ENCODE measurements at regions not wholly inside any gene's neighbourhood (a gene's known extent, or its start where the extent isn't known, plus 50 kb on each side); places are given as distances from the start of the nearest gene placed in this dataset.

GRCh38 chr7:41588341-41588740, 114.5 kb downstream of the INHBA start:
- Mint-ChIP-seq H3K27ac (no peak overlapping the region), H3K36me3 (no peaks in the 10 kb centered on the region), H3K4me1 (no peaks in the 10 kb centered on the region), H3K9me3 (no peaks in the 10 kb centered on the region), H3K27me3 (no peaks in the 10 kb centered on the region), H3K4me3 (no peak overlapping the region)

- Mint-ChIP-seq H3K27me3 (no peaks in the 10 kb centered on the region), H3K4me1 (no peaks in the 10 kb centered on the region), H3K36me3 (no peaks in the 10 kb centered on the region), H3K9me3 (no peaks in the 10 kb centered on the region), H3K4me3 (no peak overlapping the region), H3K27ac (no peak overlapping the region)
These were observed 115.8 kb downstream of the INHBA start for GRCh38 chr7:41586931-41587640.

GRCh38 chr7:41584746-41585145, 118.1 kb downstream of the INHBA start:
- Mint-ChIP-seq H3K4me1 (no peaks in the 10 kb centered on the region), H3K27ac (no peak overlapping the region), H3K36me3 (no peaks in the 10 kb centered on the region), H3K4me3 (no peak overlapping the region), H3K9me3 (no peaks in the 10 kb centered on the region), H3K27me3 (no peaks in the 10 kb centered on the region)

DNA sequence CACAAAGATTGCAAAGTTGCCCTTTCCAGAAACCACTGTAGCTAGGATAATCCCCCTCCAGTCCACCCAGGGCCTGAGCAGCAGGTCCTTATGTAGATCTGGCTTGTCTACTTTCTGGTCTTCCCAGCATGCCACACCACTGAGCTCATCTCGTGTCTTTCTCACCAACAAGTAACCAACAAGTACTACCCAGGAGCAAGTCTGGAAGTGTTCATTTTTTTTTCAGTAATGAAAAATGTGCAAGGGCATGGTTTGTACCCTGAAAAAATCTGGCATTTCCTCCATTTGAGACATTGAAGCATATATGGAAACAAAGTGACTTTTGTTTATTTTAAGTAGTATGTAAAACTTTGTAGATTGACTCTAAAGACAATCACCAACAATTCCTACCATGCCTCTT, 120.8 kb downstream of the INHBA start:
- Mint-ChIP-seq H3K4me1 (no peaks in the 10 kb centered on the region), H3K27me3 (no peaks in the 10 kb centered on the region), H3K36me3 (no peaks in the 10 kb centered on the region), H3K27ac (no peak overlapping the region), H3K9me3 (peaks cover 5% of the 10 kb centered on the region), H3K4me3 (no peak overlapping the region)

GRCh38 chr7:41581041-41581440, 121.8 kb downstream of the INHBA start:
- Mint-ChIP-seq H3K27me3 (no peaks in the 10 kb centered on the region), H3K9me3 (peaks cover 5% of the 10 kb centered on the region)

DNA sequence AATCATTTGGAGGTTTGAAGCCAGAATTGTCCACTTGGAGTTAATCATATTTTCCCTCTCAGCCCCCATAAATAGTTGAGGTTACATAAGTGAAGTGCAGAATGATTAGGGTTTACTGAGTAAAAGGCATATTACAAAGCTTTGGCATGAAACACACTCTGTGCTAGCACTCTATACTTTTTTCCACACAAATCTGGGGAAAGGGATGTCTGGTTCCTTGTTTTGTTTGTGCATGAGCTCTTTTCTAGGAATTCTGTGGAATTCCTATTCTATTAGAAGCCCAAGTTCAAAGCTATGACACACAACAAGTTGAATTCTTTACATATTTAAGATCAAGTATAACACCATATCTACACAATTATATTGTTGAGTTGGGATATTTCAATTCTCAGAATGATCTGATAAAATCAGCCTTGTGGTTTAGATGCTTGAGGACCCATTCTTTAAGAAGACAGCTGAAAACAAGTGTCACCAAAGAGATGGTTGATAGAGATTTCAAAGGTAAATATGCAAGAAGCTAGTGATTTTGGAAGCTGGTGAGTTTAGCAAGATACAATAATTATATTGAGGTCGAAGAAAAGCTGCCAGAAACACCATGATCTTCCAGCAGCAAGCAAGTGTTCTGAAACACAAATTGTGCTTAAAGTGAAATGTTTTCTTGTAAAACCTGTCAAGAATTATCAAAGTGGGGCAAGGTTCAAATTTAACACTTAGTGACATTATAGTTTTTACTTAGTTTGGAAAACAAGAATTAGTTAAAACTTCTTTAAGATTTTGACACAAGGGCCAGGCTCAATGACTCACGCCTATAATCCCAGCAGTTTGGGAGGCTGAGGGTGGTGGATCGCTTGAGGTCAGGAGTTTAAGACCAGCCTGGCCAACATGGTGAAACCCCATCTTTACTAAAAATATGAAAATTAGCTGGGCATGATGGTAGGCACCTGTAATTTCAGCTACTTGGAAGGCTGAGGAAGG, 122.6 kb downstream of the INHBA start:
- no peak overlapping the region for H3K27ac Mint-ChIP-seq
- H3K4me3 Mint-ChIP-seq = no peak overlapping the region
- H3K4me1 Mint-ChIP-seq = no peaks in the 10 kb centered on the region
- H3K27me3 Mint-ChIP-seq = no peaks in the 10 kb centered on the region
- H3K9me3 Mint-ChIP-seq = peaks cover 5% of the 10 kb centered on the region
- H3K36me3 Mint-ChIP-seq = no peaks in the 10 kb centered on the region

More at GRCh38 chr7:41581041-41581440, 121.8 kb downstream of the INHBA start:
- H3K4me3 Mint-ChIP-seq = no peak overlapping the region
- H3K36me3 Mint-ChIP-seq = no peaks in the 10 kb centered on the region
- no peak overlapping the region for H3K27ac Mint-ChIP-seq
- H3K4me1 Mint-ChIP-seq = no peaks in the 10 kb centered on the region

DNA sequence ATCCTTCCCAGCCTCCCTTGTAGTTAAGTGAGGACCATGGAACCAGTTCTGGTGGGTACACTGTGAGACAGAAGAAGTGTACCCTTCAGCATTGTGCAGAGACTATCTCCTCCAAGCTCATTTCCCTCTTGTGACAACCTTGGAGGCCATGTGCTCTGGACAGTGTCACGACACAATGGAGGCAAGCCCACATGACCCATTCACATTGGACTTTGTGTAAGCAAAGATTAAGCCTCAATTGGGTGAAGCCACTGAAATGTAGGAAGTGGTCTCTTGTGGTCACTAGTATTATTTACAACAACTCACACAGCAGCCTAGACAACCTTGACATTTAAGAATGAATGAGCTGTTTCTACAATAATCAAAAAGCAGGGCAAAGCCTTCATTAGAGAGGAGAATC, 124.2 kb downstream of the INHBA start:
- no peaks in the 10 kb centered on the region for H3K4me1 Mint-ChIP-seq
- H3K9me3 Mint-ChIP-seq = peaks cover 5% of the 10 kb centered on the region
- H3K36me3 Mint-ChIP-seq = no peaks in the 10 kb centered on the region
- no peak overlapping the region for H3K4me3 Mint-ChIP-seq
- no peak overlapping the region for H3K27ac Mint-ChIP-seq
- no peaks in the 10 kb centered on the region for H3K27me3 Mint-ChIP-seq

DNA sequence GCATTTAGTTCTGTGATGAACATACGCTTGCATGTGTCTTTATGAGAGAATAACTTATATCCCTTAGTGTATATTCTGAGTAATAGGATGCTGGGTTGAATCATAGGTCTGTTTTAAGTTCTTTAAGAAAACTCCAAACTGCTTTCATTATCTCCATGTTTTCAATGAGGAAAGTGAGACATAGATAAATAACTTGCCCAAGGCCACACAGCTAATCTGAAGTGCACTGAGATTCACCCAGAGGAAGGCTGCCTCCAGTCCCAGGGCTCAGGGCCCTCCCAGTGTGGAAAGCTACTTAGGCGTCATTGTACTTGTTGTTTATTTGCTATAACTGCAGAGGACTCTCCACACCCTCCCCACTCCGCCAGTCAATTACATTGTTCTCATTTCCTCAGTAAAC, 126.7 kb downstream of the INHBA start:
- Mint-ChIP-seq H3K27ac (no peak overlapping the region), H3K36me3 (no peaks in the 10 kb centered on the region), H3K27me3 (no peaks in the 10 kb centered on the region), H3K9me3 (peaks cover 5% of the 10 kb centered on the region), H3K4me3 (no peak overlapping the region), H3K4me1 (no peaks in the 10 kb centered on the region)

GRCh38 chr7:41574377-41574776, 128.5 kb downstream of the INHBA start:
- no peaks in the 10 kb centered on the region for H3K36me3 Mint-ChIP-seq
- H3K27ac Mint-ChIP-seq = no peak overlapping the region
- no peak overlapping the region for H3K4me3 Mint-ChIP-seq
- H3K9me3 Mint-ChIP-seq = peaks cover 5% of the 10 kb centered on the region
- H3K4me1 Mint-ChIP-seq = no peaks in the 10 kb centered on the region
- no peaks in the 10 kb centered on the region for H3K27me3 Mint-ChIP-seq

DNA sequence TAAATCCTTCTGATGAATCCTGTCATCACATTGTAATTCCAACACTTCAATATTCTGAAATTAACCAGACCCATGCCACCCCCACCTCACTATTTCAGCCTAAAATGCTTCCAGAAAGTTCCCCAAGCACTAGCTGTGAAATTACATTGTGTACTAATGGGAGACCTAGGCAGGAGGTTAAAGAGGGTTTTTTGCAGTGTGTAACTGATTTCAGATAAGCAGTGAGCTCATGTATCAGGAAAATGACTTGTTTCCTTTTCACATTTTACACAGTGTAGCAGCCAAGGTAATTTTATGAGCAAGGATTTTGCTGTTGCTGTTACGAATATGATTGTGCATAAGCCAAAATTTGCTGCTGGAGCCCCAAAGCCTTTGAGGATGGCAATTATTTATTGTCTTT, 129.0 kb downstream of the INHBA start:
- Mint-ChIP-seq H3K4me3 (no peak overlapping the region), H3K36me3 (no peaks in the 10 kb centered on the region), H3K27me3 (no peaks in the 10 kb centered on the region), H3K4me1 (no peaks in the 10 kb centered on the region), H3K27ac (no peak overlapping the region), H3K9me3 (peaks cover 5% of the 10 kb centered on the region)

DNA sequence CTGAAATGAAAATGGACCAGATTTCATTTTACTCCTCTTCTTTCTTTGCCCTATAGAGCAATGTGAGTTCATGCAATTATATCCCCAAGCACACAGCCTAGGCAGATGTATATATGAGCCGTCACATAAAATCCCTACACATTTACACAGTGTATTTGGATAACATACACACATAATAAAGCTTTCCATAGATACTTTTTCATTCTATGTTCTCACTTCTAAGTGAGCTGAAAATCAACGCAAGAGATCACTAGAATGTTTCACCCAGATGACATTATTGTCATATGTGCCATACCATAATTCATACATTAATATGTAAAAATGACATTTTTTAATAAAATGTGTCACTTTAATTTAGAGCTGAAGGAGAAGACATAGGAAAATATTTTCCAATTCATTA, 129.4 kb downstream of the INHBA start:
- Mint-ChIP-seq H3K36me3 (no peaks in the 10 kb centered on the region), H3K4me1 (no peaks in the 10 kb centered on the region)

GRCh38 chr7:41573015-41573414, 129.9 kb downstream of the INHBA start:
- Mint-ChIP-seq H3K4me3 (no peak overlapping the region), H3K27ac (no peak overlapping the region), H3K36me3 (no peaks in the 10 kb centered on the region), H3K27me3 (no peaks in the 10 kb centered on the region), H3K4me1 (no peaks in the 10 kb centered on the region), H3K9me3 (peaks cover 5% of the 10 kb centered on the region)

More for the DNA sequence above, 129.4 kb downstream of the INHBA start:
- H3K27ac Mint-ChIP-seq = no peak overlapping the region
- peaks cover 5% of the 10 kb centered on the region for H3K9me3 Mint-ChIP-seq
- H3K4me3 Mint-ChIP-seq = no peak overlapping the region
- H3K27me3 Mint-ChIP-seq = no peaks in the 10 kb centered on the region

DNA sequence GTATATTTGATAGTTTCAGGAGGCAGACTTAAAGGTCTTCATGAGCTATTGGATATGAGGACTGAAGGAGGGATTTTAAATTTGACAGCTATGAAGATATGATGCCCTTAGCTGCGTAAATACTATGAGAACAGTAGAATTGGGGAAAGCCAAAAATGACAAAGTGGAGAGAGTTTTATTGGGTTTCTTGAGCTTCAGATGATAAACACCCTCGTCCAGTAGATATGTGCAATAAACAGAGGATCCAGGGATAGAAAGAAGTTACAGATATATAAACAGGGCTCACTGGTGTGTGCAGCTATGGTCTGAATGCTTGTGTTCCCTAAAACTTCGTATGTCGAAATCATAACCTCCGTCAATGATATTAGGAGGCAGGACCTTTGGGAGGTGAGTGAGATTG, 131.3 kb downstream of the INHBA start:
- Mint-ChIP-seq H3K27me3 (no peaks in the 10 kb centered on the region), H3K4me1 (no peaks in the 10 kb centered on the region), H3K4me3 (no peak overlapping the region), H3K9me3 (no peaks in the 10 kb centered on the region), H3K27ac (no peak overlapping the region), H3K36me3 (no peaks in the 10 kb centered on the region)

- H3K9me3 Mint-ChIP-seq = no peaks in the 10 kb centered on the region
- H3K27ac Mint-ChIP-seq = no peak overlapping the region
- no peaks in the 10 kb centered on the region for H3K36me3 Mint-ChIP-seq
- no peaks in the 10 kb centered on the region for H3K4me1 Mint-ChIP-seq
- H3K4me3 Mint-ChIP-seq = no peak overlapping the region
- no peaks in the 10 kb centered on the region for H3K27me3 Mint-ChIP-seq
These were observed 132.1 kb downstream of the INHBA start for GRCh38 chr7:41570766-41571165.

DNA sequence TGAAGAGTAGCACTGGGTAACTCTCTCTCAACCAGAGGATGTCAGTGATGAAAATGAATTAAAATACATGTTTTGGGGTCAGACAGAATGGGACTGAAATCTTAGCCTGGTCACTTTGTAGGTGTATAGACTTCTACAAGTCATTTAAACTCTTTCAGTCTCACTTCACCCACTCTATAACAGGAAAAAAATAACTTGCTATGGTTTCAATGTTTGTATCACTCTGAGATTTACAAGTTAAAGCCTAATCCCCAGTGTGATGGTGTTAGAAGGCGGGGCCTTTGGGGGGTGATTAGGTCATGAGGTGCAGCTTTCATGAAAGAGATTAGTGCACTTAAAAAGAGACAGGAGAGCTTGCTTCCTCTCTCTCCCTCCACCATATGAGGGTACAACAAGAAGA, 134.8 kb downstream of the INHBA start:
- no peaks in the 10 kb centered on the region for H3K27me3 Mint-ChIP-seq
- no peak overlapping the region for H3K27ac Mint-ChIP-seq
- H3K9me3 Mint-ChIP-seq = no peaks in the 10 kb centered on the region
- no peaks in the 10 kb centered on the region for H3K4me1 Mint-ChIP-seq
- no peak overlapping the region for H3K4me3 Mint-ChIP-seq
- no peaks in the 10 kb centered on the region for H3K36me3 Mint-ChIP-seq

GRCh38 chr7:41567731-41568114, 135.2 kb downstream of the INHBA start:
- H3K4me3 Mint-ChIP-seq = no peak overlapping the region
- no peaks in the 10 kb centered on the region for H3K4me1 Mint-ChIP-seq
- H3K36me3 Mint-ChIP-seq = no peaks in the 10 kb centered on the region
- H3K27me3 Mint-ChIP-seq = no peaks in the 10 kb centered on the region
- peaks cover 1% of the 10 kb centered on the region for H3K9me3 Mint-ChIP-seq
- no peak overlapping the region for H3K27ac Mint-ChIP-seq
